Brain pericyte (primary cell): ENCODE measurements at regions not wholly inside any gene's neighbourhood (a gene's known extent, or its start where the extent isn't known, plus 50 kb on each side); places are given as distances from the start of the nearest gene placed in this dataset.

Experiments
- DNase-seq: peaks from one replicate; pipeline ENCODE4 v3.0.0-alpha.2; 2012; ENCODE audit warnings: low read depth, low spot score

DNA sequence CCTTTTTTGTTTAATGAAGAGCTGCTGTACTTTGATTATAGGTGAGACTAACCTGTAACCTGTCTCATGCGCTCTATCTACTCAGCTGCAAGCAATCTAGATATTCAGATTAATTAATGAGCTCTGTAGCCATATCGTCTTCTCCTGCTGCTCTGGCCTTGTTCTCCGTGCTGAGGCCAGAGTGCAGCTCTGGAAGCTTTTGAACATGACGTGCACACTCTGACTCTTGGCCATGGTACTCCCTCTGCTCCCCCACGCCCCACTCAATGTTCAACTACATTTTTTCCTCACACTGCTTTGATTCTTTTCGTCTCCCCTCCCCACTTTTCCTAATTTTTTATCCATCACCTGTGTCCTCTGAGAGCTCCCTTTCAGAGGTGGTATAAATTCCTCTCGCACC, 751.8 kb downstream of the FGF9 start:
- no peak for DNase-seq

DNA sequence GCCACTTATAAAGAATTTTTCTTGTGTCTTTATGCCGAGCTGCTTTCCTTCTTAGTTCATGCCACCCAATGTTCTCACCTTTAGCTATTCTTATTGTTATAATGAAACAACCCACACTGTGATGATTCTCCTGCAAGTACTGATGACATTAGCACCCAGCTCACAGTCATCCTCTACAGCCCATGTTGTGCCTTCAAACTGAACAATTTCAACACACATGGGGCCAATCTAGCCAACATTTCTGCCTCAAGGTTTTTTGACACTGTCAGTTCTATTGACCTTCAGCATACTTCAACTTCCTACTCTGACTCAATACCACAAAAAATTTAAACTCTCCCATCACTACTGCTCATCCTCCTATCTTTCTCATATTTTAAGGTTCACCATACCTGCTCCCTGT, 752.4 kb downstream of the FGF9 start:
- no peak for DNase-seq

DNA sequence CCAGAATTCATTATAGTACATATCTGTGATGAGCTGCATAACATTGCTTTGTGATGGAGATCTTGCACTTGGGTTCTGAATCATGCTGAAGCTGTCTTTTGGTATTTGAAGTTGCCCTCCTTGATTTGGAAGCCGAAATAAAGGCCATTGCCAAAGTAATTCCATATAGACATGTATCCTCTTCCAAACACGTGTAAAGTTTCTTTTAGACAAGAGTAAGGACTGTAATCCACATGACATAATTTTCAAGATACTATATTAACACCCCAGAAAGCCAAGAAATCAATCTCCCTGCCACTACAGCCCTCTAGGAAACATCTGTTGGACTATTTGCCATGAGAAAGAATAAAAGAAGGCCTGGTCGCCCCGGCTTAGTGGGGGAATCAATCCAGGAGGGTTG, 754.2 kb downstream of the FGF9 start:
- DNase-seq, result no peak

- DNase-seq, result no peak
These were observed 753.7 kb upstream of the SGCG start for GRCh38 chr13:22427066-22427465.

DNA sequence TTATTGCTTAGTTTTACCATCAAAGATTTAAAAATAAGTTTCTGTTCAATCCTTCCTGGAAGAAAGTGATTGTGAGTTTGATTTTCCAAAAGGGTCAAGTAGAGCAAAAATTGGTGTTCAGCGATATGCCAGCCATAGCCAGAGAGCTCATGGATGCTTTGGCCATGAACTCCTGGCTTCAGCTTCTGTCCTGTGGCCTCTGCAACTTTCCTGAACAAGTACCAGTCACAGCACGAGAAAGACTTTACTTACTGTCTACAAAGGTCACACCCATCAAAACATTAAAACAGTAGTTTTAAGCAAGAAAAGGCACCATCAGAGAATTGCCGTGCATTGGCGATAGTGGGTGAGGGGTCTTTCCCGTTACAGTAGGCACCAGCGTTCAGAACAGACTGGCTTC, 753.0 kb upstream of the SGCG start:
- DNase-seq, result no peak

DNA sequence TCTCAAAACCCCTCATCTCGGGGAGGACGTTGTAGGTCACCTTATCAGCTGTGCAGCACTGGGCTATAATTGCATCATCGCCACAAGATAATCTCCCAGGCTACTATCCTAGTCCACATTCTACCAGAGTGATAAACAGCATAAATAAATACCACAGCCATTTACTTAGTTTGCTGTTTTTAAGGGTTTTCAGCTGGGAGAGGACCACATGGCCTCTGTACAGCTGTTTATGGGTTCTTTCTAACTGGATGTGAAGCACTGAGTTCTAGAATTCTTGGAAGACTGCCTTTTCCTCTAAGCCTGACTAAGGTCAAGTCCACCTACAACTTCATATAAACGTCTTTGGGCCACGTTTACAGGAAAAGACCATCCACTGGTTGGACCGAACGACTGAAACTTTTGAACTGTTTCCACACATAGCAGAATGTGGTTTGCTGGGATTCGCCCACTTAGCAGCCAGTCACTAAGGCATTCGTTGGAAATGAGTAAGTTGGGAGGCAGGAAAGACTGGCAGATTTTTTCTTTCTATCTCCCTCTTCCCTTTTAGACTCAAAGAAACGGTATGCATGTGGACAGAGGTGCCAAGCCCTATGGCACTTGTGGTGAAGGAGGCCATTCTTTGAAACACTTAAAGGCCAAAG, 752.5 kb upstream of the SGCG start:
- DNase-seq, result no peak

GRCh38 chr13:22432690-22433089, 748.1 kb upstream of the SGCG start:
- no peak for DNase-seq

DNA sequence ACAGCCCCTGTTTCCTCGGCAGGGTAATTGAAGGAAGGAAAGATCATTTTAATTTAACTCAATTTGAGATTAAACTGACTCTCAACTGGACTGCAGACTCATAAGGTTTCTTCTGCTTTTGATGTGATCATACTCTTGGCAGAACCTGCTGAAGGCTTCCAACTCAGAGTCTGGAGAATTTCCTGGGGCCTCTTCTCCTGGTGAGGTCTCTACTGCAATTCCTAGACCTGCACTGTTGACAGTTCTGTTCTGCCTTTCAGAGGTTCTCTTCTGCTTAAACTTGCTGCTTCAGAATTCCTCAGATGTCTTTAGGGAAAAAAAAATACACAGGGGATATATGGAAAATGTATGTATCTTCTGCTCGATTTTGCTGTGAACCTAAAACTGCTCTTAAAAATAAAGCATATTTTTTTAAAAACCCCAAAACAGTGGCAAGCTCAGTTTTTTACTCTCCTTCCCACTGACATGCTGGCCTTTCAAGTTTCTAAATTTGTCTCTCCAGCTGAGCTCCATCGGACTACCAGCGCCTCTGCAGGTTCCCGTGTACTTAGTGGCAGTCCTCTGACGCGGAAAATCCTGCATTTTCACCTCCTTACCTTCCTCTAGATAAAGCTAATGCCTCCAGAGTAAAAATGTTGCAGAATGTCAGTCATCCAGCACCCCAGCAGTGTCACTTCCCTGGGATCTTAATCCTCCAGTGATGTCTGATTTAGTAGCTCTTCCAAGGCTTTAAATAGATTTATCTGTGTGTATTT, 733.5 kb upstream of the SGCG start:
- no peak for DNase-seq

- no peak for DNase-seq
These were observed 731.5 kb upstream of the SGCG start for GRCh38 chr13:22449251-22449650.

- DNase-seq, result no peak
These were observed 729.4 kb upstream of the SGCG start for GRCh38 chr13:22451327-22451741.

DNA sequence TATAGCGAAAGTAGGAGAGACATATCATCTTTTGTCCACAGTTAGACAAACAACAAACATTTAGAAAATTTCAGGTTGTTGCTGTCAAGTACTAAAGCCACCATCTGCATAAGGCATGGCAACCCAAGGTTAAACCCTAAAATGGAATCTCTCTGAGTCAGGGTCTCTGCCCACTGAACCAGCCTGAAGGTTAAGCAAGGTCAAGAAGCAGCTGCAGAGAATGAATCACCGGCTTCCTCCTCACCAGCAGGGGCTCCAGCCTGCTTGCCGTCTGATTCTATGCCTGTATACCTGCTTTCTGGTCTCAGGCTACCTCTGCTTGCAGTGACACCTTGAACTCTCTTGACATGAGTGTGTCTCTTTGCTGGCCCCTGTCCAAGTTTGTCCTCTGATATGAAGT, 726.2 kb upstream of the SGCG start:
- no peak for DNase-seq

- DNase-seq, result no peak
These were observed 725.7 kb upstream of the SGCG start for GRCh38 chr13:22455036-22455435.

DNA sequence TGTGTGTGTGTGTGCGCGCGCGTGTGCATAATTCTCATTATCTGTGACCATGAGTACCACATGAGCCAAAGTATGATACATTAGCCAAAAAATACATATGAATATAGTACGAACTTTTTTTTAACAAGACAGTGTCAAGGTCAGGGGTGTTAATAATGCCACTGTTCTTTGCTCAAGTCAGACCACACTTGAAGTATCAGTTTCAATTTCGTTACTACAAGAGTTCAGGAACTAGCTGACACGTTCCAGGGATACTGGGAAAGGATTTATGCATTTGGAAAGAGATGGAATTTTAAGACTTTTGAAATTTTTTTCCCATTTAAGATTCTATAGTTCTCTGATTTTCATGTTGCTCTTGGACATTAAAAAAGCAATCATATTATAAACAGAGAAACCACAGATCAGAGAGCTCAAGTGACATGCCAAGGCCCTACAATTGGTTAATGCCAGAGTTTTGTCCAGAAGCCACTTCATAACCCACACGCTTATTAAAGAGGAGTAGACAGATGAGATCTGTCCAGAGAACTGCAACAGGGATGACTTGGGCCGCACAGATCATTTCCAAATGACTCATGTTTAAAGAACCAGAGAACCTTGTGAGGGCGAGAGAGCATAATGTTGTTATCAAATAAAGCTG, 718.8 kb upstream of the SGCG start:
- DNase-seq, result no peak

DNA sequence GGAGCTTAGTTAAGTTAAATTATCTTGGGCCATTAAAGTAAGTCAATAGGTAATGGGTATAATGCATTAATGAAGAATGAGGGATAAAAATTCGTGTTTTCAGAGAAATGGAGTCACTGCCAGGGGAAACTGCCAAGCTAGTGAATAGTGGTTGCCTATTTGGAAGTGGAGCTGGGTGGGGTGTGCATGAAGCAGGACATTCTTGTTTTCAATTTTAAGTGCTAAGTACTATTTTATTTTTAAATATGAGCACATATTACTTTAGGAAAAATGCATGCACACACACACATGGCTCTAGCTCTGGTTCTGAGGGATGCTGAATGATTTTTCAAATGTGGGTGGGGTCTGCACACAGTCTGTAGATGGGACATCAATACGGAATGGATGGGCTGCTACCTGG, 717.7 kb upstream of the SGCG start:
- DNase-seq, result no peak

DNA sequence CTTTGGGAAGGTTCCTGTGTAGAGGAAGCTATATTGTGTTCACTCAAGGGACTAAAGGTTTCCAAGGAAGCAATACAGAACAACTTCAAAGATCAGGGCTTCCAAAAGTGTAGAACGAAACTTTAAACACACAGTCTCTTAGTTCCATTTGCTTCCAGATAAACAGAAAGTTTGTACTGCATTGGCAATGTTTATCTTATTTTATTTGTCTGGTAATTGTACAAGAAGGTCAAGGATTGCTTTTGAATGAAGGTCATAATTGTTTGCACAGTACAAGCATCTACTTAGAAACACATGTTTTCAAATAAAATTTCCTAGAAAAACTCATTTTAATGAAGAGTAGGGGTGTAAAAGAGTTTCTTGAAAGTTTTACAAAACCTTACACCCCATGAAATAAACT, 712.7 kb upstream of the SGCG start:
- no peak for DNase-seq

DNA sequence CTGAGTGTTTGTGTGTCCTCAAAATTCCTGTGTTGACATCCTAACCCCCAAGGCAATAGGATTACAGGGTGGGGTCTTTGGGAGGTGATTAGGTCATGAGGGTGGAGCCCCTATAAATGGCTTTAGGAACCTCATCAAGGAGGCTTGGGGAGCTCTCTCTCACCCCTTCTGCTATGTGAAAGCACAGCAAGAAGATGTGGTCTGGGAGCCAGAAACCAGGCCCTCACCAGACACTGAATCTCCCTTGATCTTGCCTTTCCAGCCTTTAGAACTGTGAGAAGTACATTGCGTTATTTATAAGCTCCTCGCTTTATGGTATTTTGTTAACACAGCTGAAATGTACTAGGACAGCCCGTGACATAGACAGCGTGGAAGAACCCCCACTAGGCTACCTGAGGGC, 712.0 kb upstream of the SGCG start:
- DNase-seq, result no peak

DNA sequence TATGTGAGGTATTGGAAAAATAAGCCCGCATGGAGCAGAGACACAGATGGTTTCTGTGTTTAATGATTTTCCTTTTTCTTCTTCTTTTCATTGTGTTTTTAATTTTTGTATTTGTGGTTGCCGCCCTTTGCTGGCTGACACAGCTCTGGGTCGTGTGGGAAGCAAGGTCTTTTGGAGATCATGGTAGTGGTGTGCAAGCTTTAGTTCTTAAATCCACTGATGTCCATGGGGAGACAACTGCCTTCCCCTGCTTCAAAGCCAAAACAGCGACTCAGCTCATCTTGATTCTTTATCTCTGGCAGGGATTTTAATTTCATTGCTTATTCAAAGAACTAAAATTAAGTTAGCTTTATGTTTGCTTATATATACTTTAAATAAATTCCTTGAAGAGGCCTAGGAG, 711.3 kb upstream of the SGCG start:
- no peak for DNase-seq

DNA sequence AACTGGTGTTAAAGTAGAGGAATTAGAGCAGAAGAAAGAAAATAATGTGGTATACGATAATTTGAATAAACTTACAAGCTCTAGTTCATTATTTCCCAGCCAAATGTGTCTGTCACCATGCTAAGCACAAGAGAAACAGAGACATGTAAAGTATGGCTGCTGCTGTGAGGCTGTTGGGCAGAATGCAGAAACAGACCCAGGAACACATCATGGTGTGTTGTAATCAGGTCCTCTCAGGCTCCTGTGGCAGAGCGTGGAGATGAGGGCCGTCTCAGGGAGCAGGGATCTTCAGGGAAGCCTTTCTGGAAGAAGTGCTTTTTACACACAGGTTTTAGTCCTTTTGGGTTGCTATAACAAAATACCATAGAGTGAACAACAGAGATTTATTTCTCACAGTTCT, 710.7 kb upstream of the SGCG start:
- DNase-seq, result no peak

- DNase-seq, result no peak
These were observed 698.2 kb upstream of the SGCG start for GRCh38 chr13:22482496-22483000.

DNA sequence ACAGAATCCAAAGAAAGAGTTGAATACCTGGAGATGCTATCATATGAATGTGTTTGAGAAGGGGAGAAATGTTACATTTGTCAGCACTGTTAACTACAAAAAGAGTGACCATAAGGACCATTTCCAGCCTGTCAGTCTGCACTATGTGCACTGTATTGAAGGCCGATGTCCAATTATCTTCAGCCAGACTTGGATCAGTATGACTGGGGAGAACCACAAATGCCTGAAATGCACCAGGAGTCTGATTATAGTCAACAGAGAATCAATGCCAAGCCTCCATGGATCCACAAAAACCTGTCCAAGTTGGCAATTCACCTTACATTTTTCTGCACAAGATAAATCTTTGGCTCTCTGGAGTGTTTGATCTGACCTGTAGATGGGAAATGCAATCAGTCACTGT, 697.5 kb upstream of the SGCG start:
- no peak for DNase-seq

DNA sequence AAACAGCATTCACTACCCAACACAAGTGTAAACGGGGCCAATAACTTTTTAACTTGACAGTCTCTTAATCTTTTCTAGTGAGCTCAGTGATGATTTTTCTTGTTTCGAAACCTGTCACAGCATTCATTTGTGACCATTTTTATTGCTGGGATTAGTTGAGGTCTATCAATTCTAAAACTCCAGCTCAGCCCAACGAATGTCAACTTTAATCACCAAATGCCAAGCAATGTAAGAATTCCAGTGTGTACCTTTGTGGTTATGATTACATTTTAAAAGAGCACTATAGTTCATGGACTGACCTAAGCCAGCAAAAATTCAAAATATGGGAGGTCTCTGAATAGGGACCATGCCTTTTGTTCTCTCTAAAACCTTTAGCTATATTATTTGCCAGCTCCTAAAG, 694.3 kb upstream of the SGCG start:
- DNase-seq, result no peak

GRCh38 chr13:22487932-22488331, 692.8 kb upstream of the SGCG start:
- DNase-seq, result no peak

DNA sequence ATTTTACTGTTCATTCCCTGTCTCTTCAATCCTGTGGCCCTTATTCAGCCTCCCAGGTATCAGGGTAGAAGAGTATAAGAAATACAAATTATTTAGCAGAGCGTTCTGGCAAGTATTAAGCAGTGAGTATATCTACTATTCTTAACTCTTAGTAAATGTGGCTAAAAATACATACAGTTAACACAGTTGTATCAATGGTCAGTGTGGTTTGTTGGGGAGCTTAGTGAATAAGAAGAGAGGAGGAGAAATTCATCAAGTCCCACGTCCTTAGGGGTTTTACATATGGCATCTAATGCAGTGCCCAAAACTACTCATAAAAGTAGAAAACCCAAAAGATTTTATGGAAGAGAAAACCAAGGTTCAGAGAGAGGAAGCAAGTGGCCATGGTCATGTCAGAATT, 691.0 kb upstream of the SGCG start:
- no peak for DNase-seq
